SJSA1 (cell line): ENCODE measurements at regions not wholly inside any gene's neighbourhood (a gene's known extent, or its start where the extent isn't known, plus 50 kb on each side); places are given as distances from the start of the nearest gene placed in this dataset.

Experiments
- DNase-seq, 2 experiments: peaks; one replicate each; pipeline ENCODE4 v3.0.0-alpha.2; 2015 to 2020; ENCODE audit warnings: low spot score in 2 of 2, low read depth in 1 of 2
- H3K27ac ChIP-seq: fragments of 250-450 bp; sonication (Bioruptor Pico); 2 replicates; pipeline ENCODE4 v1.5.1; 2020; ENCODE audit warnings: mild to moderate bottlenecking, moderate library complexity
- H3K27me3 ChIP-seq: fragments of 250-450 bp; sonication (Bioruptor Pico); replicated peaks from 2 replicates; pipeline ENCODE4 v1.5.1; 2020; ENCODE audit warnings: mild to moderate bottlenecking, moderate library complexity
- H3K36me3 ChIP-seq: fragments of 250-450 bp; sonication (Bioruptor Pico); 2 replicates; pipeline ENCODE4 v1.5.1; 2020; ENCODE audit warnings: mild to moderate bottlenecking
- H3K4me1 ChIP-seq: fragments of 250-450 bp; sonication (Bioruptor Pico); replicated peaks from 2 replicates; pipeline ENCODE4 v1.6.1; 2021; ENCODE audit warnings: mild to moderate bottlenecking
- H3K4me3 ChIP-seq: fragments of 250-450 bp; sonication (Bioruptor Pico); 2 replicates; pipeline ENCODE4 v1.5.1; 2020; ENCODE audit warnings: mild to moderate bottlenecking
- H3K9me3 ChIP-seq: fragments of 250-450 bp; sonication (Bioruptor Pico); replicated peaks from 2 replicates; pipeline ENCODE4 v1.5.1; 2020; ENCODE audit warnings: mild to moderate bottlenecking

DNA sequence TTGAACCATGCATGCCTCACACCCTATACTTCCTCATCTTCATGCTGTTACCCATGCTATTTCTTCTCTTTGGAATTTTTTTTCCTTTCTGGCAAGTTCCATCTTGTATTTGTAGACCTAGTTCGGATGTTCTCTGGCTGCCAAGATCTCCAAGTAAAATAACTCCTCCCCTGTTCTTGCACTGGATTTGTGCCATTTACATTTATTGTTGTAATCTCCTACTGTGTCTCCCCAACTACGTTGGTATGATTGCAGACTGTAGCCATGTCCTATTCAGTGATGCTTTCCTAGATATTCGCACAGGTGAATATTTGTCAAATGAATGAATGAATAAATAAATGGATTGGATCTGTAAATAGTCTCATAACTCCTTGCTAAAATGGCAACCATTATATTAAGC is 546.0 kb downstream of the MN1 start:
- no peaks in the 10 kb centered on the region for H3K36me3 ChIP-seq
- no peak overlapping the region for H3K27ac ChIP-seq
- H3K27me3 ChIP-seq, result no peaks in the 10 kb centered on the region
- peaks cover 12% of the 10 kb centered on the region; the same call in 1 of the 2 replicates for H3K9me3 ChIP-seq
- no peaks in the 10 kb centered on the region for H3K4me1 ChIP-seq
- DNase-seq, result no peak
- no peak overlapping the region for H3K4me3 ChIP-seq

DNA sequence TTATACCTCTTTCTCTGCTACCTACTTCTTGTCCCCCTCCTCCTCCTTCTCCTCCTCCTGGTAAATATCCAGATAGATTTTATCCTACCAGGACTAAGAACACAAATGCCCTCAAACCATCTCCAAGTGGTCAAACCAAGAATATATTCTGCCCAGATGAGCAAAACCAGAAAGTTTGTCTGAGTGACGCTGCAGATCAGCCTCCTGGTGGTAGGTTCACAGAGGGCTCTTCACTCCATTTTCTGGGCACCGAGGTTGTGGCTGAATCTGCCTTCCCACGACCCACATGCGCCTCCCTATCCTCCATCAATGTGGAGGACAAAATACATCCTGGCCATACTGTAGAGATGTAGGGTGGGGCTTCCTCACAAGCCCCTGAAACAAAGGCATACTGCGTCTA is 543.6 kb downstream of the MN1 start:
- no peak for DNase-seq
- Histone ChIP-seq H3K4me3 (no peak overlapping the region), H3K9me3 (0 out of 2 replicates have a peak, but pooled peaks cover 8% of the 10 kb centered on the region), H3K4me1 (no peaks in the 10 kb centered on the region), H3K36me3 (no peaks in the 10 kb centered on the region), H3K27ac (no peak overlapping the region), H3K27me3 (no peaks in the 10 kb centered on the region)

DNA sequence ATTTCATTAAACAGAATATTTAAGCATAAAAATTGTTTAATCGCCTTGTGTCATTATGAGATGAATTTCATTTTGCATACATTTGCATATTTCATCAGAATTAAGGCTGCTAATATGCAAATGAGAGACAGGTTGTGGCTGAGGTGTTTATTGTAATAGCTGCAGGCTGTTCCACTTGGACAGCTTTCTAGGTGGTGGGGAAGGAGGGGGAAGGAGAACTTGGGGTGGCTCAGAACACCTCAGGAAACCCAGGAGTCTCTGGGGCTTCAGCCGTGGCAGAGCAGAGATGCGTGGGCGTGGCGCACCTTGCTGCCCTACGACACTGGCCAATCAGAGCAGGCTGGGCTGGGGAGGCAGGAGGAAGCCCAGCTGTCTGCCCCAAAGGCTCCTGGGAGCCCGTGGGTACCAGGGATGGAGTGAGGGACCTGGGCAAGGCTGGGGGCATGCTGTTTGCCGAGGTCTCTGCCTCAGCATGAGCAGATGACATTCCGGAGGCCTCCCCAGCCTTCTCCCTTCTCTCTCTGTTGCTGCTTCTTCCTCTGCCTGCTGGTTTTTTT is 542.9 kb downstream of the MN1 start:
- no peak overlapping the region for H3K4me3 ChIP-seq
- H3K27me3 ChIP-seq, result no peaks in the 10 kb centered on the region
- H3K36me3 ChIP-seq, result no peaks in the 10 kb centered on the region
- no peak for DNase-seq
- H3K9me3 ChIP-seq, result 0 out of 2 replicates have a peak, but pooled peaks cover 8% of the 10 kb centered on the region
- H3K4me1 ChIP-seq, result no peaks in the 10 kb centered on the region
- H3K27ac ChIP-seq, result no peak overlapping the region

DNA sequence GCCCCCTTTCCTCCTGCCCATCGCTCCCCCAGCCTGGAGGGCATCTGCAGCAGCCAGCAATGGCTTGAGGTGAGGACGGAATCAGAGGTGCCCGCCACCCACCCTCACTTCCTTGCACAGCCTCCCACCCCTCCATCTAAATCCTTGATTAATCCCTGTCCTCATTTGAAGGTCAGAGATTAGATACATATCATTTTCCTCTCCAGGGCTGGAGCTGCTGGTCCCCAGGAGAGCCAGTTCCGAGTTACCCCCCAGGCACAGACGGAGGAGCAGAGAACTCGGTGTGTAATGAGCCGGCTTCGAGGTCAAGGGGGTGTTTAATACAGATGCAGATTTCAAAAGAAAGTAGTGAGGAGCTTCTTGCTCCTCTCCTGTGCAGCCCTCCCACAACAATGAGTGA is 542.1 kb downstream of the MN1 start:
- Histone ChIP-seq H3K9me3 (0 out of 2 replicates have a peak, but pooled peaks cover 8% of the 10 kb centered on the region), H3K27ac (no peak overlapping the region), H3K27me3 (no peaks in the 10 kb centered on the region), H3K4me1 (no peaks in the 10 kb centered on the region), H3K36me3 (no peaks in the 10 kb centered on the region), H3K4me3 (no peak overlapping the region)
- DNase-seq, result no peak

DNA sequence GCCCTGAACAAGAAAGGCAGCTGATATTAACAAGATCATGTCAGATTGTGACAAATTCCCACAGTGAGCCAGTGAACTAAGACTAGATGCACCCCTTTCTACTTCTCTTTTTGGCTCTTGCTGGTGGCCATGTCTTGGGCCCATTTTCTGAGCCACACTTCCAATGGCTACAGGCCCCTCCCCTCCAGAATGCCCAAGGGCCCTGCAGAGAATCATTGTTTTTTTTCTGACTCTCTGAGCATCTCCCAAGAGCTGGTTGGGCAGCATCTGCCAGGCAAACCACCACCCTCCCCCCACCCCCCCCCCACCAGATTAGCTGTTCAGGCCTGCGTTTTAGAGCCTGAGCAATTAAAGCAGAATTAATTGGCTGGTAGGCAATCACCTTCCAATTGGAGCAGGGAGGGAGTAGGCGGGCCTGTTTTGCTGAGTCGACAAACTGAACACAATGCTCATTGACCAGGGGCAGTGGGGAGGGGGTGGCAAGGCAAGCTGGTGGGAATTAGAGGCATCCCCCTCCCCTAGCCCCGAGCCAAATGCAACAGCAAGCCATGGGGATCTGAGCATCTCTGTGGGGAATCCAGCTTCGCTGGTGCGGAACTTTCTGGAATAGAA is 541.4 kb downstream of the MN1 start:
- Histone ChIP-seq H3K27ac (no peak overlapping the region), H3K36me3 (no peaks in the 10 kb centered on the region)
- no peak for DNase-seq

DNA sequence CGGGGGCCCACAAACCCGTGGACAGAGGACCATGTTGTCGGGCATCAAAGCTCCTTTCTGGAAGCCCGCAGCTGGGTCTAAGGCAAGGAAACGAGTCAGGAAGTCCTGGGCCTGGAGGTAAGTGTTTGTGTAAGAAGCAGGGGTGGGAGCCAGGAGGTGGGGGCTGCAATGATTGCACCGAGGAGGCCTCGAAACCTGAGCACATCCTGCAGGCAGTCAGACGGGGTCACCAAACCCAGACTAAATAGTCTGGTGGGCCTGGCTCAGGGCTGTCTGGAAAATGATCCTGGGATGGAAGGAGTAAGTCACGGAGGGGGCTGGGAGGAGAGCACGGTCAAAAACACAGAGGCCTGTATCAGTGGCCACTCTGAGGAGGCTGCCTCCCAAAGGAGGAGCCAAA is 539.2 kb downstream of the MN1 start:
- no peak overlapping the region for H3K4me3 ChIP-seq
- DNase-seq, result no peak
- H3K36me3 ChIP-seq, result no peaks in the 10 kb centered on the region
- H3K4me1 ChIP-seq, result no peaks in the 10 kb centered on the region
- H3K27me3 ChIP-seq, result no peaks in the 10 kb centered on the region
- no peak overlapping the region for H3K27ac ChIP-seq
- H3K9me3 ChIP-seq, result no peaks in the 10 kb centered on the region

More for the DNA sequence above, 541.4 kb downstream of the MN1 start:
- 0 out of 2 replicates have a peak, but pooled peaks cover 8% of the 10 kb centered on the region for H3K9me3 ChIP-seq
- no peaks in the 10 kb centered on the region for H3K4me1 ChIP-seq
- H3K27me3 ChIP-seq, result no peaks in the 10 kb centered on the region
- no peak overlapping the region for H3K4me3 ChIP-seq

DNA sequence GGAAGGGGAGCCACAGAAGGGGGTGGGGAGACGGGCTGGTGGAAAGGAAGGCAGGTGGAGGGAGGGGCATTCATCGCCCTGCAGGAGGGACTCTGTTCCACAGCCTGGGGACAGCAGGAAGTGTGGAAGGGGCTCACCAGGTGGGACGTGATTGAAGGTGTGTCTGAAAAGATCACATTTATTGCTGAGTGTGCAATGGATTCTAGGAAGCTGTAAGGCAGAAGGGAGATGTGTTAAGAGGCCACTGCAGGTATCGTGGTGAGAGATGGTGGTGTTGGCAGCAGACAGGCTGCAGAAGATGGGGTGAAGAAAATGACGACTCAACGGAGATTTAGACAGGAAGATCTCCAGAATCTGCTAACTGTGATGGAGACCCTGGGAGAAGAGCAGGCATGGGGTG is 537.4 kb downstream of the MN1 start:
- Histone ChIP-seq H3K27me3 (no peaks in the 10 kb centered on the region; the same call in none of the 2 replicates), H3K9me3 (no peaks in the 10 kb centered on the region), H3K36me3 (no peaks in the 10 kb centered on the region), H3K4me3 (no peak overlapping the region), H3K4me1 (no peaks in the 10 kb centered on the region), H3K27ac (no peak overlapping the region)
- DNase-seq, result no peak

DNA sequence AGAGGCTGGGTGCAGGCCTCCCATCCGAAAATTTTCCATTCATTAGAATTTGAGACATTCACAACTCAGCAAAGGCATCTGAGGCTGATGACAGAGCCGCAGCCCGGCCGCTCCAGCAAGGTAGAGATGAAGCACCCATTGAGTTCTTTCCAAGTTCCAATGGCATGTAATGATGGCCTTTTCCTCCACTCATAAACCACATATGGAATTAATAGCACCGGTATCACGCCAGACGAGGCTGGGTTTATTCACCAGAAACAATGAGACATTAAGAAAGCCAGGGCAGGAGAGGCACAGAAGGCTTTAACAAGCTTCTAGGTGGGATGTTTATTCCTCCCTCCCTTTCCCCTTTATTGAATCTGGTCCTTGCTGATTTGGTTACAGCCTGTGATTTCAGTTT is 534.4 kb downstream of the MN1 start:
- Histone ChIP-seq H3K27me3 (peaks cover 2% of the 10 kb centered on the region), H3K4me1 (no peaks in the 10 kb centered on the region), H3K36me3 (no peaks in the 10 kb centered on the region), H3K27ac (no peak overlapping the region), H3K4me3 (no peak overlapping the region), H3K9me3 (no peaks in the 10 kb centered on the region)
- DNase-seq, result no peak

DNA sequence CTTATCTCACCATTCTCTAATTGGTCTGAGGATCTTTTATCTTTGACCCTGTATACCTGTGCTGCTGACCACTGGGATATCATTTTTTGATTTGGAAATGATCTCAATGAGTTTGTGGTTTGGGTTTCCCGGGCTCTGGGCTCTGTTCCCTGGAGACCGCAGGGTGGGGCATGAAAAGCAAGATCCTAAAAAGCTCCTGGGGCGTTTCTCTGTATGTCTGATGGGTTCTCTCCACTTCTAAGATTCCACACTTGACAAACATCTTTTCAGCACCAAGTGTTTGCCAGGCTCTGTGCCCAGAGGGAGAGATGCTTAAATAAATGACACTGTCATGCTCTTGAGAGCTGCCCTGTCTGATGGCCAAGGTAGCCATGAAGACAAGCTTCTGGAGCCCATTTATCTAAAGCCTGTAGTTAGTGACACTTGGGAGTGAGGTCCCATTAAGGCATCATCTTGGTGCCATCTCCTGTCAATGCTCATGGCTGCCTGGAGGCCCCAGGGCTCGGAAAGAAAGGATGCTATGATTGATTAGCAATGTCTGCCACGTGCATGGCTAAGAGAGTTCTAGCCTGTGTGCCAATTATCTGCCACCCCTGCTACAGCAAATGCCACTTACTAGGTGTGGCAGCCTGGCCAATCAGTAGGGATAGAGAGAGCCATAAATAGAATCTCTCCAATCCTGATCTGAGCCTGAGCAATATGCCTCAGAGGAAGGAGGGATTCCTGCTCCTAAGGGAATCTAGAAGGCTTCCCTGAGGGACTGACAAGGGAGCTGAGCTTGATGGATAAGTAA is 531.6 kb downstream of the MN1 start:
- no peak for DNase-seq
- no peak overlapping the region for H3K4me3 ChIP-seq
- no peaks in the 10 kb centered on the region for H3K4me1 ChIP-seq
- no peaks in the 10 kb centered on the region for H3K36me3 ChIP-seq
- no peaks in the 10 kb centered on the region for H3K9me3 ChIP-seq
- no peak overlapping the region for H3K27ac ChIP-seq
- H3K27me3 ChIP-seq, result peaks cover 2% of the 10 kb centered on the region

DNA sequence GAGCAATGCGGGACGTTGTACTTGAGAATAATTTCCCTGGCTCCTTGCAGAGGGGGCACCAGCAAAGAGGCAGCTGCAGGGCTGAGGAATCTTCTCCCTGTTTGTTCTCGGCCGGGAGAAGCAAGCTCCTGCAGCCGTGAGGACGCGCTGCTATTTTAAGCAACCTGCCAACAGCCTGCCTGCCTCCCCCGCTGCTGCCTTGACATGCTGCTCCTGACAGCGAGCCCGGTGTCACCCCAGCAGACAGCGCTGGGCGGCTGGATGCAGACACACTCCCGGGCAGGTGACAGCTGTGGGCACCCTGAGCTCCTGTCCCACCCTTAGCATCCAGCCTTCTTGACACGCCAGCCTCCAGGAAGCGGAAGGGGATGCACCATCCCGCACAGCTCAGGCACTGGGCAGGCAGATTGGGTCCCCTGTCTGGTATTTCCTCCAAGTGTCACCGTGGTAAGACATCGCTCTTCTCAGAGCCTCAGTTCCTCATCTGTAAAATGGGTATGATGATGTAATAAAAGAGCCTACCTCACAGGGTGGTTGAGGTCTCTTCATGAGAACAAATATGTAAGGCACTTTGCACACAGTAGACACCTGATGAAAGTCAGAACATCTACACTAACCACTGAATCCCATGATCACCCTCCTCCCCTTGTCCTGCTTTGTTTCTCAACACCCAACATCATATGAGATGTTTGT is 530.6 kb downstream of the MN1 start:
- no peaks in the 10 kb centered on the region for H3K9me3 ChIP-seq
- H3K36me3 ChIP-seq, result no peaks in the 10 kb centered on the region
- no peaks in the 10 kb centered on the region for H3K4me1 ChIP-seq
- H3K27ac ChIP-seq, result no peak overlapping the region
- no peak overlapping the region for H3K4me3 ChIP-seq
- H3K27me3 ChIP-seq, result peaks cover 2% of the 10 kb centered on the region
- DNase-seq, result no peak

DNA sequence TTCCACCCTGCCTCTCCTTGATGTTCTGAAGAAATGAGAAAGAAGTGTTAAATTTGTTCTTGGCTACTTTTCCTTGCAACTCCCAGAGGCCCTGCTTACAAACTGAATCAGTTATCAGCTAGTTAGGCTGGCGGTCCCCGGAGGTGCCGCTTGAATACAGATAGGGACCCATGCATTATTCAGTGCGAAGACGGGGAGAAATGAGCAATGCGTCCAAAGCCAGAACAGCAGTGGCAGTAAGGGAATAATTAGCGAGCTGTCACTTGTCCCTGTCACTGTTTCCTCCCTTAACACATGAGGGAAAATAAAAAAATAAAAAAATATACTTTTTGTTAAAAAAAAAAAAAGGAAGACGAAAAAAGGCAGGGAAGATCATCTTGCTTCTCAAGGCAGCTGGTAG is 528.1 kb downstream of the MN1 start:
- H3K27me3 ChIP-seq, result peaks cover 5% of the 10 kb centered on the region; the same call in 1 of the 2 replicates
- H3K27ac ChIP-seq, result no peak overlapping the region
- H3K4me1 ChIP-seq, result no peaks in the 10 kb centered on the region
- H3K4me3 ChIP-seq, result no peak overlapping the region
- DNase-seq, result no peak
- peaks cover 3% of the 10 kb centered on the region for H3K9me3 ChIP-seq
- no peaks in the 10 kb centered on the region for H3K36me3 ChIP-seq

DNA sequence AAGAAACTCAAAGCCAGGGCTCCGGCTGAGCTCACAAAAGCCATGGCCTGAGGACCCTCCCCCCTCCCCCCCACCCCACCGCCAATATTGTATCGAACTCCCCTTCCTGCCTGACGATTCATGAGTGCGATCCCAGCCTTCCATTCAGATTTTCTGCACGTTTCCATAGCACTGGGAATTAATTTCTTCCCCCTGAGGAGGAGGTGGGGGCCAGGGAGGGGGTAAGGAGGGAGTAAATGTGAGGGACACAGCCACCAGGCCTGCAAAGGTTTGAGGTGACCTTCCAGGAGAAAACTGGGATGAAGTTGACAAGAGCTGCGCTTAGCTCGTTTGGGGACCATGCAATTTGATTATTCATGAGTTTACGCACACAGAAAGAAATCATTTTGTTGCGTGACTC is 527.7 kb downstream of the MN1 start:
- H3K27me3 ChIP-seq, result peaks cover 5% of the 10 kb centered on the region; the same call in 1 of the 2 replicates

DNA sequence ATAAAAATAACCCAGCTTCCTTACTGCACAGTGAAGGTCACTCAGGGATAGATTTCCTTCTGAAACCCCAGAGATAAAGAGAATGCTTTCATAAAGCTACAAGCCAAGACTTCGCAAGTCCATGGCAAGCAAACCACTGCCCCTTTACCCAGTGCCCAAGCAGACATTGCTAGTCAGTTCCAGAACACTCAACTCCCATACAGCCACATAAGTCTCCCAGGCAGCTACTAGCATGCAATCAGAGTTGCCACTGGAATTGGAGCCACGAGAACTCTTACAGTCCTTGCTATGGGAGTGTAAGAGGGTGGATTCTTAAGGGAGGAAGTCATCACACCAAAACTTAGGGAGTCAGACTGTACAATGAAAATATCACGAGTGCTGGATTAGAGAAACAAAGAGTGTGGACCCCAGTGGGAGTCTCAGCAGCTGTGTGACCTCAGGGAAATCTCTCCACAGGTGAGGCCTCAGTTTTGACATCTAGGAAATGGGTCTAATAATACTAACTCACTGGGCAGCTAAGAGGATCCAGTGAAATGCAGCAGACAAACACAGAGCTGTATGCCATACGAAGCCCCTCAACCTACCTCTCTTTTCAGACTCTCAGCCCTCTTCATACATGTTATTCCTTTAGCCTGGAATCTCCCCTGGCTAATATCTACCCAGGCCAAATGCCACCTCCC is 526.6 kb downstream of the MN1 start:
- H3K4me3 ChIP-seq, result no peak overlapping the region
- H3K9me3 ChIP-seq, result peaks cover 3% of the 10 kb centered on the region
- H3K36me3 ChIP-seq, result no peaks in the 10 kb centered on the region
- no peak for DNase-seq
- H3K27me3 ChIP-seq, result 0 out of 2 replicates have a peak, but pooled peaks cover 5% of the 10 kb centered on the region
- H3K4me1 ChIP-seq, result no peaks in the 10 kb centered on the region
- H3K27ac ChIP-seq, result no peak overlapping the region

More for the DNA sequence above, 527.7 kb downstream of the MN1 start:
- H3K9me3 ChIP-seq, result peaks cover 3% of the 10 kb centered on the region
- H3K27ac ChIP-seq, result no peak overlapping the region
- no peak for DNase-seq
- H3K36me3 ChIP-seq, result no peaks in the 10 kb centered on the region
- no peaks in the 10 kb centered on the region for H3K4me1 ChIP-seq
- H3K4me3 ChIP-seq, result no peak overlapping the region
